ENCODE measurements at regions not wholly inside any gene's neighbourhood (a gene's known extent, or its start where the extent isn't known, plus 50 kb on each side); places are given as distances from the start of the nearest gene placed in this dataset.
"Not testable (repeated sequence)": the region's sequence is repeated elsewhere in the genome, so short reads cannot be mapped to it uniquely, and the experiment has no call there.

GRCh38 chr12:88836156-88836555 lies 255.9 kb upstream of the KITLG start:
- TF ChIP-seq CTCF (IDR thresholded peaks at IDR 0.05; ENCODE audit: control extremely low read depth, extremely low read depth, low read depth, missing control alignments) = no peak
- ChIA-PET CTCF (no interaction called here), POLR2A (no interaction called here)
- no peak for DNase-seq (ENCODE audit: extremely low spot score)

GRCh38 chr12:88834226-88834625 lies 254.0 kb upstream of the KITLG start:
- ChIA-PET POLR2A (no interaction called here), CTCF (no interaction called here)
- DNase-seq (ENCODE audit: extremely low spot score) = no peak
- TF ChIP-seq CTCF (IDR thresholded peaks at IDR 0.05; ENCODE audit: control extremely low read depth, extremely low read depth, low read depth, missing control alignments) = no peak

- no peak for DNase-seq (ENCODE audit: extremely low spot score)
- POLR2A ChIA-PET = no interaction called here
- no peak for TF ChIP-seq CTCF (IDR thresholded peaks at IDR 0.05; ENCODE audit: control extremely low read depth, extremely low read depth, low read depth, missing control alignments)
- CTCF ChIA-PET = no interaction called here
Observed at GRCh38 chr12:88833641-88834116, 253.4 kb upstream of the KITLG start.

- POLR2A ChIA-PET; DNase-seq (ENCODE audit: extremely low spot score): not testable (repeated sequence)
- CTCF ChIA-PET = interaction anchor here (1.5 kb wide), 1 partner anchor 16 kb away, joined by 3 read pairs; no protein-coding TSS in a partner anchor
Observed at GRCh38 chr12:88828537-88828936, 248.3 kb upstream of the KITLG start.

GRCh38 chr12:88820012-88820411 lies 239.7 kb upstream of the KITLG start:
- no peak for DNase-seq (ENCODE audit: extremely low spot score)
- POLR2A ChIA-PET = no interaction called here
- TF ChIP-seq CTCF (IDR thresholded peaks at IDR 0.05; ENCODE audit: control extremely low read depth, extremely low read depth, low read depth, missing control alignments) = no peak
- CTCF ChIA-PET = no interaction called here

GRCh38 chr12:88816201-88816600 lies 235.9 kb upstream of the KITLG start:
- ChIA-PET CTCF (no interaction called here), POLR2A (no interaction called here)
- no peak for TF ChIP-seq CTCF (IDR thresholded peaks at IDR 0.05; ENCODE audit: control extremely low read depth, extremely low read depth, low read depth, missing control alignments)
- no peak for DNase-seq (ENCODE audit: extremely low spot score)

- POLR2A ChIA-PET = no interaction called here
- TF ChIP-seq CTCF (IDR thresholded peaks at IDR 0.05; ENCODE audit: control extremely low read depth, extremely low read depth, low read depth, missing control alignments) = no peak
- CTCF ChIA-PET = no interaction called here
- DNase-seq (ENCODE audit: extremely low spot score) = no peak
Observed at GRCh38 chr12:88814779-88815178, 234.5 kb upstream of the KITLG start.
